Mucosa of gallbladder (tissue), 1 donor: ENCODE measurements at regions not wholly inside any gene's neighbourhood (a gene's known extent, or its start where the extent isn't known, plus 50 kb on each side); places are given as distances from the start of the nearest gene placed in this dataset.

ENCODE experiments used
- DNase-seq: peaks from one replicate; pipeline ENCODE4 v3.0.0-alpha.2; 2020; ENCODE audit warnings: low spot score
- donor health status: DM: no; HTN: no; CAD: no.

- DNase-seq, result no peak
Measured at GRCh38 chr13:83955011-83955410, 72.7 kb upstream of the SLITRK1 start.

- no peak for DNase-seq
Measured at GRCh38 chr13:83953916-83954315, 71.6 kb upstream of the SLITRK1 start.

DNA sequence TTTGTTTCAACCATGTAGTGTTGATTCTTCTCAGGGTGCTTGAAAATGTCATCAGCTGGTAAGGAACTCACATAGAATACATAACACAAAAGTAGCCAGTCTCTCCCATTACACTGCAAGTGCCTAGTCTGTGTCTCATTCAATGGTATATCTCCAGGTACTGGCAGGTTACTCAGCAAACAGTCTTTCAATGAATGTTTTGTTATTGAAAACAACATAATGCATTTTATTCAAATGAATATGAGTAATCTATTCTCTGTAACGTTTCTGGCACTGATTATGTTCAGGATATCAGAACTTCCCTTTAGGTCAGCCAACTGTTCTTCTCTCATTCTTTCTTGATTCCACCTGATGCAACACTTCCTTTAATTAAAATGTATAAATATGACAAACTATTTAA is 68.0 kb upstream of the SLITRK1 start:
- DNase-seq, result no peak

GRCh38 chr13:83943530-83944279 is 61.4 kb upstream of the SLITRK1 start:
- DNase-seq, result no peak

GRCh38 chr13:83941701-83942335 is 59.5 kb upstream of the SLITRK1 start:
- no peak for DNase-seq

DNA sequence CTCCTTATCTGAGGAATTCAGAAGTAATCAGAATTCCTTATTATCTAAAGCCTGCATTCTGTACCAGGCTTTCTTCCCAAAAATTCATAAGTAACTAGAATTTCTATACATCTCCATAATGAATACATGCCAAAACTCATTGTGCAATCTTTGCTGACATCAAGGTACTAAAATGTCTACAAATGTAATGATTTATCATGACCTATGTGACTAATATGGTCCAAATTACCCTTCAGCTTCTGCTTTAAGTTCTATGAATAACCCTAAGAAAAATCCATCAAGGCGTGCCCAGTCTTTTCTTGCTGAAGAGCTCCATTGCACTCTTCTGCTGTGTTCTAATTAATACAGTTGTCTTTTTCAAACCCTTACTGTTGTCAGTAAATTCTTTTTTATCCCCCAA is 58.5 kb upstream of the SLITRK1 start:
- DNase-seq, result no peak

GRCh38 chr13:83937579-83937978 is 55.3 kb upstream of the SLITRK1 start:
- DNase-seq, result no peak

GRCh38 chr13:83935566-83935965 is 53.3 kb upstream of the SLITRK1 start:
- DNase-seq, result no peak
